ENCODE measurements at regions not wholly inside any gene's neighbourhood (a gene's known extent, or its start where the extent isn't known, plus 50 kb on each side); places are given as distances from the start of the nearest gene placed in this dataset.

- no peaks in the 10 kb centered on the region for H3K9me3 ChIP-seq
- TF ChIP-seq CTCF (IDR thresholded peaks at IDR 0.05) (no peak), POLR2A (IDR thresholded peaks at IDR 0.05) (no peak)
- H3K4me3 ChIP-seq, result peak overlapping the region in 2 of 12 donors; percentile 8 to 27
- WGBS, 4 donors, result 41 to 75% (median 68%) methylated on average over 4 of the region's 4 CpGs
- DNase-seq, result no peak
- no peaks in the 10 kb centered on the region for H3K27me3 ChIP-seq
- H3K4me1 ChIP-seq, result no peaks in the 10 kb centered on the region
- H3K27ac ChIP-seq, result no peak overlapping the region
- H3K36me3 ChIP-seq, result no peaks in the 10 kb centered on the region
- intact Hi-C loops (cut with DNase I), result no loop called here
- ATAC-seq, result no peak
These were observed 429.0 kb upstream of the FBXO33 start for GRCh38 chr14:39861229-39861600.

GRCh38 chr14:39860596-39861228 lies 428.5 kb upstream of the FBXO33 start:
- no peaks in the 10 kb centered on the region for H3K9me3 ChIP-seq
- peak overlapping the region in 2 of 12 donors; percentile 8 to 27 for H3K4me3 ChIP-seq
- no peak overlapping the region for H3K27ac ChIP-seq
- H3K36me3 ChIP-seq, result no peaks in the 10 kb centered on the region
- DNase-seq (no peak), ATAC-seq (peak in 1 of 4 donors; percentile 46)
- no peaks in the 10 kb centered on the region for H3K27me3 ChIP-seq
- intact Hi-C loops (cut with DNase I), result no loop called here
- WGBS, 4 donors, result 50 to 63% (median 54%) methylated on average over 8 of the region's 8 CpGs
- TF ChIP-seq CTCF (IDR thresholded peaks at IDR 0.05), result no peak
- TF ChIP-seq POLR2A (IDR thresholded peaks at IDR 0.05), result no peak
- H3K4me1 ChIP-seq, result no peaks in the 10 kb centered on the region

GRCh38 chr14:39859314-39859713 lies 427.1 kb upstream of the FBXO33 start:
- ATAC-seq, result no peak
- intact Hi-C loops (cut with DNase I), result no loop called here
- no peaks in the 10 kb centered on the region for H3K4me1 ChIP-seq
- no peak for TF ChIP-seq POLR2A (IDR thresholded peaks at IDR 0.05)
- TF ChIP-seq CTCF (IDR thresholded peaks at IDR 0.05), result no peak
- H3K9me3 ChIP-seq, result no peaks in the 10 kb centered on the region
- H3K27ac ChIP-seq, result no peak overlapping the region
- H3K36me3 ChIP-seq, result no peaks in the 10 kb centered on the region
- DNase-seq, result no peak
- no peaks in the 10 kb centered on the region for H3K27me3 ChIP-seq
- no peak overlapping the region for H3K4me3 ChIP-seq

GRCh38 chr14:39857376-39858055 lies 425.3 kb upstream of the FBXO33 start:
- H3K27me3 ChIP-seq, result no peaks in the 10 kb centered on the region
- no peaks in the 10 kb centered on the region for H3K36me3 ChIP-seq

More at GRCh38 chr14:39857376-39858055, 425.3 kb upstream of the FBXO33 start:
- intact Hi-C loops (cut with DNase I), result no loop called here
- 87 to 91% (median 89%) methylated on average over 7 of the region's 7 CpGs for WGBS, 4 donors
- H3K4me1 ChIP-seq, result no peaks in the 10 kb centered on the region
- no peak for DNase-seq
- H3K27ac ChIP-seq, result no peak overlapping the region
- ATAC-seq, result no peak
- no peak for TF ChIP-seq POLR2A (IDR thresholded peaks at IDR 0.05)
- TF ChIP-seq CTCF (IDR thresholded peaks at IDR 0.05), result no peak
- H3K4me3 ChIP-seq, result no peak overlapping the region
- no peaks in the 10 kb centered on the region for H3K9me3 ChIP-seq
